Nephron (organoid): ENCODE measurements at regions not wholly inside any gene's neighbourhood (a gene's known extent, or its start where the extent isn't known, plus 50 kb on each side); places are given as distances from the start of the nearest gene placed in this dataset.
A peak's percentile ranks its signal among the peaks of the same experiment; 100 is the strongest.

ENCODE experiments used
- H3K27ac Mint-ChIP-seq, 3 experiments: 2 replicates each; pipeline ENCODE4 v1.8.0; 2020; ENCODE audit warnings: mixed read lengths in 3 of 3, mild to moderate bottlenecking in 2 of 3, moderate library complexity in 1 of 3
- H3K27me3 Mint-ChIP-seq: 2 replicates; pipeline ENCODE4 v1.8.0; 2021; ENCODE audit warnings: low read depth, mild to moderate bottlenecking, moderate library complexity, mixed read lengths
- H3K36me3 Mint-ChIP-seq: 2 replicates; pipeline ENCODE4 v1.8.0; 2020; ENCODE audit warnings: low read depth, mixed read lengths
- H3K4me1 Mint-ChIP-seq: 2 replicates; pipeline ENCODE4 v1.8.0; 2020; ENCODE audit warnings: mixed read lengths
- H3K4me3 Mint-ChIP-seq, 3 experiments: 2 replicates each; pipeline ENCODE4 v1.8.0; 2020; ENCODE audit warnings: mild to moderate bottlenecking in 3 of 3, mixed read lengths in 3 of 3, moderate library complexity in 2 of 3
- H3K9me3 Mint-ChIP-seq: 2 replicates; pipeline ENCODE4 v1.8.0; 2020; ENCODE audit warnings: mixed read lengths
- TF ChIP-seq, protein P1 (sequence below), 3 experiments: fragments of 200-600 bp; sonication (generic); IDR thresholded peaks; one replicate each; pipeline ENCODE4 v1.5.0; 2021; ENCODE audit warnings: antibody characterized with exemption in 3 of 3; ENCODE audit not compliant: unreplicated experiment in 3 of 3

DNA sequence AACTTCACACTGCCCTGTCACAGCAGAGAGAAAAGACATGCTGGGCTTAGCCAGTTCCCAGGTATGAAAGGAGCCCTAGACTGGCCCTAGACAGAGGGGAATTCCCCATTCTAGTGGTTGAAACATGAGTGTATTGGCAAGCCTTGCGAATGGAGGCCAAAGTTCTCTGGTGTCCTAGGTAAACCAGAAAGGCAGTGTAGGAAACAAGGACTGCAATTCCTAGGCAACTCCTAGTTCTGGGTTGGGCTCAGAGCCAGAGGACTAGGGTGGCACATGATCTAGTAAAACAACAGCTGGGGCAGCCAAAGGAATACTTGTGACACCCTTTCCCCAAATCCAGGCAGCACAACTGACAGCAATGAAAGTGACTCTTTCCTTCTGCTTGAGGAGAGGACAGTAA is 265.0 kb upstream of the EPHA7 start:
- Mint-ChIP-seq H3K36me3 (no peaks in the 10 kb centered on the region), H3K27me3 (no peaks in the 10 kb centered on the region), H3K9me3 (no peaks in the 10 kb centered on the region), H3K4me3 (no peak overlapping the region), H3K27ac (no peak overlapping the region), H3K4me1 (no peaks in the 10 kb centered on the region)
- TF ChIP-seq, protein P1, sequence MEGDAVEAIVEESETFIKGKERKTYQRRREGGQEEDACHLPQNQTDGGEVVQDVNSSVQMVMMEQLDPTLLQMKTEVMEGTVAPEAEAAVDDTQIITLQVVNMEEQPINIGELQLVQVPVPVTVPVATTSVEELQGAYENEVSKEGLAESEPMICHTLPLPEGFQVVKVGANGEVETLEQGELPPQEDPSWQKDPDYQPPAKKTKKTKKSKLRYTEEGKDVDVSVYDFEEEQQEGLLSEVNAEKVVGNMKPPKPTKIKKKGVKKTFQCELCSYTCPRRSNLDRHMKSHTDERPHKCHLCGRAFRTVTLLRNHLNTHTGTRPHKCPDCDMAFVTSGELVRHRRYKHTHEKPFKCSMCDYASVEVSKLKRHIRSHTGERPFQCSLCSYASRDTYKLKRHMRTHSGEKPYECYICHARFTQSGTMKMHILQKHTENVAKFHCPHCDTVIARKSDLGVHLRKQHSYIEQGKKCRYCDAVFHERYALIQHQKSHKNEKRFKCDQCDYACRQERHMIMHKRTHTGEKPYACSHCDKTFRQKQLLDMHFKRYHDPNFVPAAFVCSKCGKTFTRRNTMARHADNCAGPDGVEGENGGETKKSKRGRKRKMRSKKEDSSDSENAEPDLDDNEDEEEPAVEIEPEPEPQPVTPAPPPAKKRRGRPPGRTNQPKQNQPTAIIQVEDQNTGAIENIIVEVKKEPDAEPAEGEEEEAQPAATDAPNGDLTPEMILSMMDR (IDR thresholded peaks at IDR 0.05; ENCODE audit: unreplicated experiment in 3 of 3): no peak

DNA sequence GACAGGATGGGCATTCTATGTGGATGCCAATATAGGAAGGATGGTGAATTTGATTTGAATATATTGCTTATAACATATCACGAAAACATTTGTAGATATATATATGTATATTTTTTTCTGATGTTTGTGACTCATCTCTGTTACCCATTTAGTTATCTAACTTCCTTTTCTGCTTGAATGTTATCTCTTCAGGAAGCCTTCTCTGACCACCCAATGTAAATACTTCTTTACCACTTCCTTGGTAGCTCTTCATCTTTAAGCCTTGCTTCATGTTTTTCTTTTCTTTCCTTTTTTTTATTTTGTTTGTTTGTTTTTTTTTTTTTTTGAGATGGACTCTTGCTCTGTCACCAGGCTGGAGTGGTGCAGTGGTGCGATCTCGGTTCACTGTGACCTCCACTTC is 260.5 kb upstream of the EPHA7 start:
- Mint-ChIP-seq H3K36me3 (no peaks in the 10 kb centered on the region), H3K4me3 (no peak overlapping the region), H3K9me3 (no peaks in the 10 kb centered on the region), H3K4me1 (peaks cover 15% of the 10 kb centered on the region), H3K27ac (no peak overlapping the region), H3K27me3 (no peaks in the 10 kb centered on the region)
- TF ChIP-seq, protein P1 (IDR thresholded peaks at IDR 0.05; ENCODE audit: unreplicated experiment in 3 of 3): no peak

DNA sequence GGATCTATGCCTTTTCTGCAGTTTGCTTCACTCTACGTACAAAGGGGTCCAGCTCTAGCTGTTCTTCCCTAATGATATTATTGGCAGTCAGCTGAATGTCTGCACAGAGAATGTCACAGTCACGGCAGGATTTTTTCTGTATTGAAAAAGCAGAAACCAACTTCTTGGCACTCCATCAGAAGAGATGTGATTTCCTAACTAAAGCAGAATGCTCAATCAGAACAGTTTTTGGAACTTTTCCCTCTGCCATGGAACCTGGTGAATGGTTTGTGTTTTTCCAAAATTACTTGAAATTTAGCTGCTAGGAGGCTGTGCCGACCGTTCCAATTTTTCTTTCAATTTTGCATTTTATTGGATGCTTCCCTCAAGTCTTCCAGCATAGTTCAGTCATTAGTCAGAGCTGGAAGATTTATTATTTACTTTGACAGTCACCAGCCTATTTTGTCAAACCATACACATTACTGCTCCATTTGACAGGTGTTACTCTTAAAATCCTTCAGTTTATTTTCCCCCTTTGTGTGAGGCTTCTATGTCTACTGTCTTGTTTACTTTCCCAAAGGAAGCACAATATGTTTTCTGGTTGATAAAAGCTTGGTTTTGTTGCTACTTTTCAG is 259.6 kb upstream of the EPHA7 start:
- Mint-ChIP-seq H3K27me3 (no peaks in the 10 kb centered on the region), H3K4me1 (peaks cover 15% of the 10 kb centered on the region), H3K9me3 (no peaks in the 10 kb centered on the region), H3K27ac (peak overlapping the region in 1 of 3 experiments; percentile 29), H3K36me3 (no peaks in the 10 kb centered on the region), H3K4me3 (no peak overlapping the region)
- TF ChIP-seq, protein P1 (IDR thresholded peaks at IDR 0.05; ENCODE audit: unreplicated experiment in 3 of 3): no peak

DNA sequence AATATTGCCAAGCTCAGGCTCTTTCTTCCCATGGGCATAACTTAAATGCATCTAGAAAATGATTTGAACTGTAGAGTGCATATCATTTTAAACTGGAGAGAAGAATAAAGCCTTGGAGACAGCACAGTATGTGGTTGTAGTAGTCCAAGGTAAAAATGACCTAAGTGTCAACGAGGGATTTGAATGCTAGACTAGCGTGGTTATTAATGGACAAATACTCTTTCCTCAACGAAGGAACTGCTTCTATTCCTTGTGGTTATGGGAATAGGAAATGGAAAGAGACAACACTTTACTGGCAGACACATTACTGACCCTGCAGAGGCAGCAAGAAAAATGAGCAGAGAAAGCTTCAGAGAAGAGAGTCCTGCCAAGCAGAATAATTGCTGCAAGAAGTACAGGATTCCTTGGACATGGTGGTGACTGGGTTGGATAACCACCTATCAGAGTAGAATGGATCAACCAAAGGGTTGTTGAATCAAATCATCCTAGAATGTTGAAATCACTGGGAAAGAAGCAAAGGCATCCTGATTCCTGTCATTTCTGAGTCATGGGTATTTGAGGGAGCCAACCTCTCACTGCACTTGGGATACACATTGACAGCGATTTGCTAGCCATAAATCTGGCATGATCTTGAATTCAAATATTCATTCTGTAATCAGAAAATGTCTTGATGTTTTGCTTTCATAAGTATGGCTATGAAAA is 258.1 kb upstream of the EPHA7 start:
- Mint-ChIP-seq H3K4me3 (no peak overlapping the region), H3K9me3 (no peaks in the 10 kb centered on the region), H3K4me1 (peaks cover 15% of the 10 kb centered on the region), H3K27ac (peak overlapping the region in 2 of 3 experiments; percentile 13 to 41), H3K36me3 (no peaks in the 10 kb centered on the region), H3K27me3 (no peaks in the 10 kb centered on the region)
- TF ChIP-seq, protein P1 (IDR thresholded peaks at IDR 0.05; ENCODE audit: unreplicated experiment in 3 of 3): no peak

DNA sequence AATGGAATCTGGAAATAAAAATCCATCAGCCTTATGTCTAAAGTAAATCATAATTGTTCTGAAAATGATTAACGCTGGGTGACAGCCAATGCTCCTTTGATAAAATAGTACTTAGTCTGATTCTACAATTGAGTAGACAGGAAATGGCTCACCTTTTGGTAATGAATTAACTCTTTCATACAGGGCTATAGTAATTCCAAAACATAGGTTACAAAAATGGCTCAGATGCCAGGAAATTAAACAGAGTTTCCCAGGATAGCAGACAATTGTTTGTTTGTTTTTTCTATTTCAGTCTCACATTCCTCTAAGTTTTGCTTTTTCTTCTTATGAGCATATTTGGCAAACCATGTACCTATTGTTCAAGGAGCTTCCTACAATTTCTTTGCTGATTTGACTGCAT is 257.2 kb upstream of the EPHA7 start:
- no peaks in the 10 kb centered on the region for H3K36me3 Mint-ChIP-seq
- peaks cover 15% of the 10 kb centered on the region for H3K4me1 Mint-ChIP-seq
- TF ChIP-seq, protein P1 (IDR thresholded peaks at IDR 0.05; ENCODE audit: unreplicated experiment in 3 of 3): no peak
- H3K27me3 Mint-ChIP-seq: no peaks in the 10 kb centered on the region
- H3K27ac Mint-ChIP-seq: peak overlapping the region in 1 of 3 experiments; percentile 41
- H3K9me3 Mint-ChIP-seq: no peaks in the 10 kb centered on the region
- no peak overlapping the region for H3K4me3 Mint-ChIP-seq
